ENCODE measurements at regions not wholly inside any gene's neighbourhood (a gene's known extent, or its start where the extent isn't known, plus 50 kb on each side); places are given as distances from the start of the nearest gene placed in this dataset.

DNA sequence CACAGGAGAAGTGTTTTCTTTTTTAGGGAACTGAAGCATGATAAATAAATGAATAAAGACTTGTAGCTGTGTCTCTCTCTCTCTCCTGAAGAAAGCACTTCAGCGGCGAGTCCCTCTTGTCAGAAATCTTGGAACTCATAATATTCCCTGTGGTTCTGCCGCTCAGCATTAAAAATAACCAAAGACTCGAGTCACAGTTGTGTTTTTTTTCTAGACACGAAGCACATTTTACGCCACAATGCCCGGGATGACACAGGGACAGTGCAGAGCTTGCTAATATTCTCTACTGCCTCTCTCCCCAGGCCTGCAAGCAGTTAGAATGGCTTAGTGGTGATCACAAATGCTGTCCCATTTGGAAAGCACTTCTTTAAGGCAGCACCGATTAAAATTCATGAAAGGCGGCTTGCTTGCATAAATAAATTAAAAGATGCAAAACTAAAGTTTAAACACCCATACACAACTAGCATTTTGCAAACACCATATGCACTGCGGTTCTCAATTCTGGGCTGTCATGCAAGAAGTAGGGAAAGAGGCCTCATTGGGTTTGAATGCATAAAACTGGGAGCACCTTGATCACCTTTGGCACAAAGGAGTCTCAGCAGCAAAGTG, 597.4 kb downstream of the SOX6 start:
- TF ChIP-seq POLR2A (IDR thresholded peaks at IDR 0.05), result no peak
- TF ChIP-seq, protein P1, sequence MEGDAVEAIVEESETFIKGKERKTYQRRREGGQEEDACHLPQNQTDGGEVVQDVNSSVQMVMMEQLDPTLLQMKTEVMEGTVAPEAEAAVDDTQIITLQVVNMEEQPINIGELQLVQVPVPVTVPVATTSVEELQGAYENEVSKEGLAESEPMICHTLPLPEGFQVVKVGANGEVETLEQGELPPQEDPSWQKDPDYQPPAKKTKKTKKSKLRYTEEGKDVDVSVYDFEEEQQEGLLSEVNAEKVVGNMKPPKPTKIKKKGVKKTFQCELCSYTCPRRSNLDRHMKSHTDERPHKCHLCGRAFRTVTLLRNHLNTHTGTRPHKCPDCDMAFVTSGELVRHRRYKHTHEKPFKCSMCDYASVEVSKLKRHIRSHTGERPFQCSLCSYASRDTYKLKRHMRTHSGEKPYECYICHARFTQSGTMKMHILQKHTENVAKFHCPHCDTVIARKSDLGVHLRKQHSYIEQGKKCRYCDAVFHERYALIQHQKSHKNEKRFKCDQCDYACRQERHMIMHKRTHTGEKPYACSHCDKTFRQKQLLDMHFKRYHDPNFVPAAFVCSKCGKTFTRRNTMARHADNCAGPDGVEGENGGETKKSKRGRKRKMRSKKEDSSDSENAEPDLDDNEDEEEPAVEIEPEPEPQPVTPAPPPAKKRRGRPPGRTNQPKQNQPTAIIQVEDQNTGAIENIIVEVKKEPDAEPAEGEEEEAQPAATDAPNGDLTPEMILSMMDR (IDR thresholded peaks at IDR 0.05), result no peak
